PC-3 (cell line): ENCODE measurements at regions not wholly inside any gene's neighbourhood (a gene's known extent, or its start where the extent isn't known, plus 50 kb on each side); places are given as distances from the start of the nearest gene placed in this dataset.

Experiments
- EZH2 ChIP-seq: fragments of 300-600 bp; sonication (generic); IDR thresholded peaks from one replicate; pipeline ENCODE4 v1.6.1; 2017; ENCODE audit warnings: antibody characterized with exemption, mild to moderate bottlenecking, low read length; ENCODE audit not compliant: unreplicated experiment
- EZH2phosphoT487 ChIP-seq: fragments of 300-600 bp; sonication (generic); IDR thresholded peaks from 2 replicates; pipeline ENCODE4 v1.6.1; 2018; ENCODE audit warnings: mild to moderate bottlenecking, antibody characterized with exemption, low read length, borderline replicate concordance
- TF ChIP-seq, protein P1 (sequence below): fragments of 300-600 bp; sonication (generic); conservative IDR thresholded peaks from 2 replicates; pipeline ENCODE4 v1.5.1; 2017; ENCODE audit warnings: antibody characterized with exemption, low read depth, mild to moderate bottlenecking, low read length

DNA sequence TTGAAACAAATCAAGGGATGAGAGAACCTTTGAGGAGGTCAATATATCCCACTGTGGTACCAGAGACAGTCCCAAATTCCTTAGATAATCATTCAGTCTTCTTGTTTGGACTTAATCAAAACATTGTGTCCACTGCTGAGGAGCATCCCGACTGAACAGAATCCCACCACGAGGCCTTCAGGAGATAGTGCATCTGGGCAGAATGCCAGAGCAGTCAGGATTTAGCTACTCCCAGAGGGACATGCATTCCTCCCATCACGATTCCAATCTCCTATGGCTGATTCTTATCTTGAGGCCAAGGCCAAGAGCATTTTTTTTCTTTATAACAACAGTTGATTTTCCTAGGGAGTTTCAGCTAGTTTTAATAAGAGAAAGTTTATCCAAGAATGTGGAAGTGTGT, 87.4 kb upstream of the COX10 start:
- TF ChIP-seq, protein P1, sequence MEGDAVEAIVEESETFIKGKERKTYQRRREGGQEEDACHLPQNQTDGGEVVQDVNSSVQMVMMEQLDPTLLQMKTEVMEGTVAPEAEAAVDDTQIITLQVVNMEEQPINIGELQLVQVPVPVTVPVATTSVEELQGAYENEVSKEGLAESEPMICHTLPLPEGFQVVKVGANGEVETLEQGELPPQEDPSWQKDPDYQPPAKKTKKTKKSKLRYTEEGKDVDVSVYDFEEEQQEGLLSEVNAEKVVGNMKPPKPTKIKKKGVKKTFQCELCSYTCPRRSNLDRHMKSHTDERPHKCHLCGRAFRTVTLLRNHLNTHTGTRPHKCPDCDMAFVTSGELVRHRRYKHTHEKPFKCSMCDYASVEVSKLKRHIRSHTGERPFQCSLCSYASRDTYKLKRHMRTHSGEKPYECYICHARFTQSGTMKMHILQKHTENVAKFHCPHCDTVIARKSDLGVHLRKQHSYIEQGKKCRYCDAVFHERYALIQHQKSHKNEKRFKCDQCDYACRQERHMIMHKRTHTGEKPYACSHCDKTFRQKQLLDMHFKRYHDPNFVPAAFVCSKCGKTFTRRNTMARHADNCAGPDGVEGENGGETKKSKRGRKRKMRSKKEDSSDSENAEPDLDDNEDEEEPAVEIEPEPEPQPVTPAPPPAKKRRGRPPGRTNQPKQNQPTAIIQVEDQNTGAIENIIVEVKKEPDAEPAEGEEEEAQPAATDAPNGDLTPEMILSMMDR: no peak
- TF ChIP-seq EZH2 (no peak), EZH2phosphoT487 (no peak)
